ENCODE measurements at regions not wholly inside any gene's neighbourhood (a gene's known extent, or its start where the extent isn't known, plus 50 kb on each side); places are given as distances from the start of the nearest gene placed in this dataset.

GRCh38 chr17:6231465-6231864, 161.3 kb downstream of the WSCD1 start (continued):
- no peak for TF ChIP-seq ZNF670 (tag by site-specific recombination; IDR thresholded peaks at IDR 0.05; ENCODE audit: low read depth)
- no peak for TF ChIP-seq INSM2 (tag by site-specific recombination; IDR thresholded peaks at IDR 0.05)

GRCh38 chr17:6218333-6218732, 148.2 kb downstream of the WSCD1 start:
- CTCF ChIA-PET: interaction anchor here (0.6 kb wide), 1 partner anchor 589 kb away, joined by 3 read pairs; no protein-coding TSS in a partner anchor
- no peak overlapping the region for H3K27ac ChIP-seq (ENCODE audit: extremely low read depth, low read depth, low read length)

GRCh38 chr17:6215071-6216035, 145.2 kb downstream of the WSCD1 start:
- no peaks in the 10 kb centered on the region for H3K4me1 ChIP-seq (ENCODE audit: control insufficient read depth, insufficient read depth, low read length)
- no peak overlapping the region for H3K27ac ChIP-seq (ENCODE audit: extremely low read depth, low read depth, low read length)
- H3K36me3 ChIP-seq (ENCODE audit: control insufficient read depth in 2 of 2, insufficient read depth in 1 of 2, low read length in 2 of 2): no peaks in the 10 kb centered on the region
- H3K4me3 ChIP-seq (ENCODE audit: low read depth, low read length): no peak overlapping the region
- CTCF ChIA-PET: no interaction called here
- H3K9me3 ChIP-seq (ENCODE audit: control insufficient read depth, insufficient read depth, low read depth, low read length): no peaks in the 10 kb centered on the region
- POLR2A ChIA-PET: interaction anchor here (0.5 to 0.6 kb wide), 2 partner anchors 8 to 80 kb away, joined by 3 to 4 read pairs; no protein-coding TSS in a partner anchor
- no peak for TF ChIP-seq TSHZ1 (tag by site-specific recombination; IDR thresholded peaks at IDR 0.05; ENCODE audit: borderline replicate concordance)
- TF ChIP-seq ZNF664 (tag by site-specific recombination; IDR thresholded peaks at IDR 0.05): no peak
- TF ChIP-seq ZNF555 (tag by site-specific recombination; conservative IDR thresholded peaks at IDR 0.05): no peak
- no peak for TF ChIP-seq ZNF2 (tag by site-specific recombination; IDR thresholded peaks at IDR 0.05)
- TF ChIP-seq ZNF433 (tag by site-specific recombination; IDR thresholded peaks at IDR 0.05; ENCODE audit: low read depth): no peak
- no peak for TF ChIP-seq ZSCAN16 (tag by site-specific recombination; IDR thresholded peaks at IDR 0.05)
- no peak for TF ChIP-seq ZNF704 (tag by site-specific recombination; IDR thresholded peaks at IDR 0.05)
- TF ChIP-seq ZNF223 (tag by site-specific recombination; IDR thresholded peaks at IDR 0.05): no peak

More at GRCh38 chr17:6218333-6218732, 148.2 kb downstream of the WSCD1 start:
- POLR2A ChIA-PET: no interaction called here
- TF ChIP-seq HIC1 (tag by site-specific recombination; IDR thresholded peaks at IDR 0.05) (no peak), ZNF354C (tag by site-specific recombination; IDR thresholded peaks at IDR 0.05; ENCODE audit: borderline replicate concordance, low read depth) (no peak), ZSCAN23 (tag by site-specific recombination; IDR thresholded peaks at IDR 0.05) (no peak), ZBTB48 (tag by site-specific recombination; IDR thresholded peaks at IDR 0.05) (no peak), ZNF747 (tag by site-specific recombination; IDR thresholded peaks at IDR 0.05) (no peak), ZNF239 (tag by site-specific recombination; IDR thresholded peaks at IDR 0.05) (no peak), ZSCAN18 (tag by site-specific recombination; IDR thresholded peaks at IDR 0.05) (no peak), ZNF146 (tag by site-specific recombination; IDR thresholded peaks at IDR 0.05) (no peak), ZNF658 (tag by site-specific recombination; IDR thresholded peaks at IDR 0.05) (no peak), ZNF423 (tag by site-specific recombination; IDR thresholded peaks at IDR 0.05) (no peak), KLF1 (tag by site-specific recombination; IDR thresholded peaks at IDR 0.05) (no peak), ZNF133 (tag by site-specific recombination; IDR thresholded peaks at IDR 0.05) (no peak), ZFP41 (tag by site-specific recombination; IDR thresholded peaks at IDR 0.05; ENCODE audit: borderline replicate concordance) (no peak), ZNF391 (tag by site-specific recombination; IDR thresholded peaks at IDR 0.05; ENCODE audit: borderline replicate concordance, low read depth) (no peak), KLF8 (tag by site-specific recombination; IDR thresholded peaks at IDR 0.05) (no peak)
- H3K4me3 ChIP-seq (ENCODE audit: low read depth, low read length): no peak overlapping the region
- no peaks in the 10 kb centered on the region; the same call in 1 of the 2 replicates for H3K9me3 ChIP-seq (ENCODE audit: control insufficient read depth, insufficient read depth, low read depth, low read length)
- H3K4me1 ChIP-seq (ENCODE audit: control insufficient read depth, insufficient read depth, low read length): no peaks in the 10 kb centered on the region
- no peaks in the 10 kb centered on the region for H3K36me3 ChIP-seq (ENCODE audit: control insufficient read depth in 2 of 2, insufficient read depth in 1 of 2, low read length in 2 of 2)
